Body of pancreas (tissue), 4 donors: ENCODE measurements at regions not wholly inside any gene's neighbourhood (a gene's known extent, or its start where the extent isn't known, plus 50 kb on each side); places are given as distances from the start of the nearest gene placed in this dataset.

Source experiments
- POLR2A ChIP-seq, 3 donors: fragments of 450-650 bp; IDR thresholded peaks; one replicate each; pipeline ENCODE4 v1.6.1; 2016; ENCODE audit warnings: antibody characterized with exemption in 3 of 3, mild to moderate bottlenecking in 2 of 3
- TF ChIP-seq, protein P1 (sequence below), 7 experiments: fragments of 450-650 bp in 4 of 7; fragments of 200-600 bp in 3 of 7; sonication (generic) in 3 of 7; IDR thresholded peaks; one replicate each; pipeline ENCODE4 v1.5.1; 2016 to 2019; ENCODE audit warnings: antibody characterized with exemption in 7 of 7

DNA sequence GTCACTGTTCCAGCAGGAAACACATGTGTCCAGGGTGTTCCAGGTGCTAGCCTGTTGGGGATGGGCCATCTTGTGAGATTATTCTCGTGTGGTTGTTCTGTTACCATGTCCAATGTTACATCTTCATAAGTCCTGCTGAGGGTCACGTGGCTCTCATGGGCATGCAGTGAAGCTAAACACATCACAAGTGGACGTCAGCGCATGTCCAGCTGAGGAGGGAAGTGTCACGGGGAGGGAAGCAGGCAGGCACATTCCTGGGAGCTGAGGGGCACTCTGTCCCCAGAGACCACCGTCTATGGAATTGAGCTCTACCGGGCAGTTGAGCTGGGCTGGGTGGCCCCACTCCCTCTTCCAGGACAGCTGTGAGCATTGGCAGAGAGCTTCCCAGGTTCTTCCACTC lies 155.3 kb upstream of the TWIST2 start:
- TF ChIP-seq, protein P1, sequence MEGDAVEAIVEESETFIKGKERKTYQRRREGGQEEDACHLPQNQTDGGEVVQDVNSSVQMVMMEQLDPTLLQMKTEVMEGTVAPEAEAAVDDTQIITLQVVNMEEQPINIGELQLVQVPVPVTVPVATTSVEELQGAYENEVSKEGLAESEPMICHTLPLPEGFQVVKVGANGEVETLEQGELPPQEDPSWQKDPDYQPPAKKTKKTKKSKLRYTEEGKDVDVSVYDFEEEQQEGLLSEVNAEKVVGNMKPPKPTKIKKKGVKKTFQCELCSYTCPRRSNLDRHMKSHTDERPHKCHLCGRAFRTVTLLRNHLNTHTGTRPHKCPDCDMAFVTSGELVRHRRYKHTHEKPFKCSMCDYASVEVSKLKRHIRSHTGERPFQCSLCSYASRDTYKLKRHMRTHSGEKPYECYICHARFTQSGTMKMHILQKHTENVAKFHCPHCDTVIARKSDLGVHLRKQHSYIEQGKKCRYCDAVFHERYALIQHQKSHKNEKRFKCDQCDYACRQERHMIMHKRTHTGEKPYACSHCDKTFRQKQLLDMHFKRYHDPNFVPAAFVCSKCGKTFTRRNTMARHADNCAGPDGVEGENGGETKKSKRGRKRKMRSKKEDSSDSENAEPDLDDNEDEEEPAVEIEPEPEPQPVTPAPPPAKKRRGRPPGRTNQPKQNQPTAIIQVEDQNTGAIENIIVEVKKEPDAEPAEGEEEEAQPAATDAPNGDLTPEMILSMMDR (IDR thresholded peaks at IDR 0.05): no peak
- TF ChIP-seq POLR2A (IDR thresholded peaks at IDR 0.05): no peak
